ENCODE measurements at regions not wholly inside any gene's neighbourhood (a gene's known extent, or its start where the extent isn't known, plus 50 kb on each side); places are given as distances from the start of the nearest gene placed in this dataset.
"Not testable (repeated sequence)": the region's sequence is repeated elsewhere in the genome, so short reads cannot be mapped to it uniquely, and the experiment has no call there.

GRCh38 chr2:87650837-87651236 lies 97.0 kb upstream of the PLGLB2 start:
- H3K36me3 ChIP-seq (ENCODE audit: insufficient read depth); H3K27me3 ChIP-seq (ENCODE audit: insufficient read depth, low read depth); H3K4me1 ChIP-seq (ENCODE audit: low read depth, poor library complexity, severe bottlenecking); H3K79me2 ChIP-seq (ENCODE audit: insufficient read depth, low read depth); H3K27ac ChIP-seq; H3K9ac ChIP-seq; H3K4me2 ChIP-seq; H3K4me3 ChIP-seq (IDR thresholded peaks at IDR 0.05; ENCODE audit: insufficient read depth, low read depth, low read length); H2AFZ ChIP-seq (ENCODE audit: low read depth); H4K20me1 ChIP-seq (ENCODE audit: insufficient read depth): not testable (repeated sequence)

- not testable (repeated sequence) for H2AFZ ChIP-seq (ENCODE audit: low read depth); H3K27me3 ChIP-seq (ENCODE audit: insufficient read depth, low read depth); H3K79me2 ChIP-seq (ENCODE audit: insufficient read depth, low read depth); H3K9ac ChIP-seq; H3K27ac ChIP-seq; H4K20me1 ChIP-seq (ENCODE audit: insufficient read depth); H3K4me2 ChIP-seq; H3K36me3 ChIP-seq (ENCODE audit: insufficient read depth); H3K4me3 ChIP-seq (IDR thresholded peaks at IDR 0.05; ENCODE audit: insufficient read depth, low read depth, low read length); H3K4me1 ChIP-seq (ENCODE audit: low read depth, poor library complexity, severe bottlenecking)
Measured at GRCh38 chr2:87651589-87651988, 96.3 kb upstream of the PLGLB2 start.

- H3K36me3 ChIP-seq (ENCODE audit: insufficient read depth); H3K27ac ChIP-seq; H3K4me1 ChIP-seq (ENCODE audit: low read depth, poor library complexity, severe bottlenecking); H3K4me3 ChIP-seq (IDR thresholded peaks at IDR 0.05; ENCODE audit: insufficient read depth, low read depth, low read length); H3K9ac ChIP-seq; H3K4me2 ChIP-seq; H3K27me3 ChIP-seq (ENCODE audit: insufficient read depth, low read depth); H2AFZ ChIP-seq (ENCODE audit: low read depth); H3K79me2 ChIP-seq (ENCODE audit: insufficient read depth, low read depth); H4K20me1 ChIP-seq (ENCODE audit: insufficient read depth): not testable (repeated sequence)
Measured at GRCh38 chr2:87653373-87653772, 94.5 kb upstream of the PLGLB2 start.

- H3K27ac ChIP-seq; H3K4me1 ChIP-seq (ENCODE audit: low read depth, poor library complexity, severe bottlenecking); H3K4me2 ChIP-seq; H3K36me3 ChIP-seq (ENCODE audit: insufficient read depth); H3K9ac ChIP-seq; H3K27me3 ChIP-seq (ENCODE audit: insufficient read depth, low read depth); H2AFZ ChIP-seq (ENCODE audit: low read depth); H3K79me2 ChIP-seq (ENCODE audit: insufficient read depth, low read depth); H3K4me3 ChIP-seq (IDR thresholded peaks at IDR 0.05; ENCODE audit: insufficient read depth, low read depth, low read length); H4K20me1 ChIP-seq (ENCODE audit: insufficient read depth): not testable (repeated sequence)
Measured at GRCh38 chr2:87654136-87654814, 93.6 kb upstream of the PLGLB2 start.

GRCh38 chr2:87657915-87658314 lies 90.0 kb upstream of the PLGLB2 start:
- H3K36me3 ChIP-seq (ENCODE audit: insufficient read depth); H3K4me3 ChIP-seq (IDR thresholded peaks at IDR 0.05; ENCODE audit: insufficient read depth, low read depth, low read length); H3K27ac ChIP-seq; H2AFZ ChIP-seq (ENCODE audit: low read depth); H3K4me2 ChIP-seq; H3K9ac ChIP-seq; H4K20me1 ChIP-seq (ENCODE audit: insufficient read depth); H3K27me3 ChIP-seq (ENCODE audit: insufficient read depth, low read depth); H3K4me1 ChIP-seq (ENCODE audit: low read depth, poor library complexity, severe bottlenecking); H3K79me2 ChIP-seq (ENCODE audit: insufficient read depth, low read depth): not testable (repeated sequence)

- H4K20me1 ChIP-seq (ENCODE audit: insufficient read depth); H3K4me2 ChIP-seq; H3K79me2 ChIP-seq (ENCODE audit: insufficient read depth, low read depth); H3K36me3 ChIP-seq (ENCODE audit: insufficient read depth); H3K27ac ChIP-seq; H3K9ac ChIP-seq; H3K4me1 ChIP-seq (ENCODE audit: low read depth, poor library complexity, severe bottlenecking); H2AFZ ChIP-seq (ENCODE audit: low read depth); H3K27me3 ChIP-seq (ENCODE audit: insufficient read depth, low read depth); H3K4me3 ChIP-seq (IDR thresholded peaks at IDR 0.05; ENCODE audit: insufficient read depth, low read depth, low read length): not testable (repeated sequence)
Measured at GRCh38 chr2:87658357-87658756, 89.5 kb upstream of the PLGLB2 start.

- H3K27me3 ChIP-seq (ENCODE audit: insufficient read depth, low read depth); H4K20me1 ChIP-seq (ENCODE audit: insufficient read depth); H3K36me3 ChIP-seq (ENCODE audit: insufficient read depth): not testable (repeated sequence)
Measured at GRCh38 chr2:87658976-87659375, 88.9 kb upstream of the PLGLB2 start.

GRCh38 chr2:87660164-87660563 lies 87.7 kb upstream of the PLGLB2 start:
- H3K27ac ChIP-seq; H3K4me3 ChIP-seq (IDR thresholded peaks at IDR 0.05; ENCODE audit: insufficient read depth, low read depth, low read length); H3K4me1 ChIP-seq (ENCODE audit: low read depth, poor library complexity, severe bottlenecking); H4K20me1 ChIP-seq (ENCODE audit: insufficient read depth); H3K79me2 ChIP-seq (ENCODE audit: insufficient read depth, low read depth); H3K9ac ChIP-seq; H3K27me3 ChIP-seq (ENCODE audit: insufficient read depth, low read depth); H3K4me2 ChIP-seq; H3K36me3 ChIP-seq (ENCODE audit: insufficient read depth); H2AFZ ChIP-seq (ENCODE audit: low read depth): not testable (repeated sequence)

More at GRCh38 chr2:87658976-87659375, 88.9 kb upstream of the PLGLB2 start:
- H3K9ac ChIP-seq; H3K4me1 ChIP-seq (ENCODE audit: low read depth, poor library complexity, severe bottlenecking); H3K4me2 ChIP-seq; H2AFZ ChIP-seq (ENCODE audit: low read depth); H3K27ac ChIP-seq; H3K79me2 ChIP-seq (ENCODE audit: insufficient read depth, low read depth); H3K4me3 ChIP-seq (IDR thresholded peaks at IDR 0.05; ENCODE audit: insufficient read depth, low read depth, low read length): not testable (repeated sequence)

- not testable (repeated sequence) for H3K36me3 ChIP-seq (ENCODE audit: insufficient read depth); H3K27me3 ChIP-seq (ENCODE audit: insufficient read depth, low read depth); H2AFZ ChIP-seq (ENCODE audit: low read depth); H3K4me3 ChIP-seq (IDR thresholded peaks at IDR 0.05; ENCODE audit: insufficient read depth, low read depth, low read length); H4K20me1 ChIP-seq (ENCODE audit: insufficient read depth); H3K27ac ChIP-seq; H3K79me2 ChIP-seq (ENCODE audit: insufficient read depth, low read depth); H3K9ac ChIP-seq; H3K4me2 ChIP-seq; H3K4me1 ChIP-seq (ENCODE audit: low read depth, poor library complexity, severe bottlenecking)
Measured at GRCh38 chr2:87662316-87663290, 85.3 kb upstream of the PLGLB2 start.

GRCh38 chr2:87663347-87663746 lies 84.5 kb upstream of the PLGLB2 start:
- not testable (repeated sequence) for H3K4me1 ChIP-seq (ENCODE audit: low read depth, poor library complexity, severe bottlenecking); H3K9ac ChIP-seq; H3K36me3 ChIP-seq (ENCODE audit: insufficient read depth); H3K4me2 ChIP-seq; H3K79me2 ChIP-seq (ENCODE audit: insufficient read depth, low read depth); H2AFZ ChIP-seq (ENCODE audit: low read depth); H3K27ac ChIP-seq; H4K20me1 ChIP-seq (ENCODE audit: insufficient read depth); H3K27me3 ChIP-seq (ENCODE audit: insufficient read depth, low read depth); H3K4me3 ChIP-seq (IDR thresholded peaks at IDR 0.05; ENCODE audit: insufficient read depth, low read depth, low read length)
